HUDEP-2 (cell line): ENCODE measurements at regions not wholly inside any gene's neighbourhood (a gene's known extent, or its start where the extent isn't known, plus 50 kb on each side); places are given as distances from the start of the nearest gene placed in this dataset.
"Not testable (repeated sequence)": the region's sequence is repeated elsewhere in the genome, so short reads cannot be mapped to it uniquely, and the experiment has no call there.

ENCODE experiments used
- DNase-seq, 76 experiments: peaks; one replicate each; lab custom pipeline; 2025; ENCODE audit not compliant: unreplicated experiment in 76 of 76; lab: John Stamatoyannopoulos, UW

DNA sequence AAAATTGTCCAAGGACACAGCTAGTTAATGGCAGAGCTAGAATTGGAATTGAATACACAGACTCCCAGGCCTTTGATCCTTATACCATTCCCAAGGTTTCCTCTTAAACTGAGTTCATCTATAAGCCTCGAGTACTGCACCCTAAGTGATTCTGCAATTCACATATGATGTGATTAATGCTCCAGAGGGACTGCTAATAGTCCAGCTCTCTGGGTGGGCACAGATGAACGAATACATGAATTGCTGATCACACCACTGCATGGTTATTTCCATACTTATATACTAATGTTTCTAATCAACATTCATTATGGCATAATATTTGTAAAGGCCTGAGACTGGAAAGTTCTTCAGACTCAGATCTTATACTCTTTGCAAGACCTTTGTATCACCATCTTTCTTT lies 101.8 kb downstream of the NUFIP1 start:
- DNase-seq, result no peak

DNA sequence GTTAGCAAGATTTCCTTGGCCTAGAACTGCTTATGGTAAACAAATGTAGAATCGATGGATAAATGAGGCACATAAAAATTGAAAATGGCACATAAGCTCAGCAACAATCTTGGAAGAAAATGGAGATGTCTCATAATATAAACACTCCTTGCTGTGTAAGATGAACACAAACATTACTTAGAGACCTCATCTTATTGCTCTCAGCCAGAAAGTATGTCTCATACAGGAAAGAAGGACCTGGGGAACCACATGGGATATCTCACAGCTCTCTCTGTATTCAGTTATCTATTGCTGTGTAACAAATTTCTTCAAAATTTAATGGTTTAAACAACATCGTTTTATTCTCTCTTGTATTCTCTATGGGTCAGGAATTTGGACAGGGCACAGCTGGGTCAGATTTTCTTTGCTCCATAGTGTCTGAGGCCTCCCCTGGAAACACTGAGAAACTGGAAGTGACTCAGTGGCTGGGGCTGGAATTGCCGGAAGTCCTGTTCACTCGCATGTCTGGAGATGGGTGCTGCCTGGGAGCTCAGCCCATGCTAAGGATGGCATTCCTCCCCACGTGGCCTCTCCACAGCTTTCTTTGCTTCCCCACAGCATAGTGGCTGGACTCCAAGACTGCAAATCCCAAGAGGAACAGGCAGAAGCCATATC lies 105.1 kb downstream of the NUFIP1 start:
- DNase-seq, result no peak

DNA sequence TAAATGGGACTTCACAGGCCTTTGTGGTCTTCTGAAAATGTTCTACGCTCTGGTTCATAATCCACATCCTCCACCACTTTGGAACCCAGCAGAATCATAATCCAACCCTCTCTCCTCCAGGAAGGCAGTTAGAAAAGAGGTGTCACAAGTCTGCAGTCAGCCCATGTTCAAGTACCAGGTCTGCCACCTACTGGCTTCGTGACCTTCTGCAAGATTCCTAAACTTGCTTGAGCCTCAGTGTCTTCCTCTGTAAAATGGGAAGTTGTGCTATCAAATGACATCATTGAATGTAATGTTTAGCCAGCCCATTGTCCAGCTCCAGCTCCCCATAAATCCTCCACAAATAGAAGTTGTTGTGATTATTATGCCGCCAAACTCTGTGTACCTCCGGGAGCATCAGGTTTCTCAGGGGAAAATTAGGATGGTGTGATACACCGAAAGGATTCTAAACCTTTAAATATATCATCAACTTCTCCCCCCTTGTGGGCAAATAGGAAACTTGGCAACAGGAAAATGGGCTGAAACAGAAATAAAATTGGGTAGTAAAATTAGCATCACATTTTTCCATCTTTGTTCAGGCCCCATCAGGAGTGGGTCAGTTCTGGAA lies 109.7 kb downstream of the NUFIP1 start:
- peak in 16 of 76 experiments; percentile 2 to 39 (median 15) for DNase-seq

DNA sequence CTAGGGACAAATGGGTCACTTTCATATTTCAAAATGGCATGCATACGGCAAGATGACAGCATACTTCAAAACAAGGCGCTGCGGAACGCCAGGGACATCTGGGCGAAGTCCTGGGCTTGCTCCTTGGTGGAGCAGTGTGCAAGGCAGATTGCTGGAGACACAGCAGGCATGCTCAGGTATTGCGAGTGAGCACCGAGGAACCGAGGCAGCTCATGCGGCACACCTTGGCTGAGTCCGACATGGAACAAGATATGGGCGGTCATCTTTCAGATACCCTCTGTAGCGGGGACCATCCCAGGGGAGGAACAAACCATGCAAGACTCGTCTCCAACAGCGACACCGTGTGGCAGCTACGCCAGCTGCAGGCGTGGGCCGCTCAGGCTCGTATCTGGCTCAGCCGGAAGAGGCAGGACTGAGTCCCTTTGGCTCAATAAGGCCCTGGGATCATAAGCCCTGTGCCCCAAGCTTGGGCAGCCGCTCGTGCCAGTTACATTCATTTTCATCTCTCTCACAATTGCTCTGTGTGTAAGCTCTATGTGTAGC lies 112.4 kb downstream of the NUFIP1 start:
- peak in 4 of 76 experiments; percentile 1 to 4 (median 2) for DNase-seq

DNA sequence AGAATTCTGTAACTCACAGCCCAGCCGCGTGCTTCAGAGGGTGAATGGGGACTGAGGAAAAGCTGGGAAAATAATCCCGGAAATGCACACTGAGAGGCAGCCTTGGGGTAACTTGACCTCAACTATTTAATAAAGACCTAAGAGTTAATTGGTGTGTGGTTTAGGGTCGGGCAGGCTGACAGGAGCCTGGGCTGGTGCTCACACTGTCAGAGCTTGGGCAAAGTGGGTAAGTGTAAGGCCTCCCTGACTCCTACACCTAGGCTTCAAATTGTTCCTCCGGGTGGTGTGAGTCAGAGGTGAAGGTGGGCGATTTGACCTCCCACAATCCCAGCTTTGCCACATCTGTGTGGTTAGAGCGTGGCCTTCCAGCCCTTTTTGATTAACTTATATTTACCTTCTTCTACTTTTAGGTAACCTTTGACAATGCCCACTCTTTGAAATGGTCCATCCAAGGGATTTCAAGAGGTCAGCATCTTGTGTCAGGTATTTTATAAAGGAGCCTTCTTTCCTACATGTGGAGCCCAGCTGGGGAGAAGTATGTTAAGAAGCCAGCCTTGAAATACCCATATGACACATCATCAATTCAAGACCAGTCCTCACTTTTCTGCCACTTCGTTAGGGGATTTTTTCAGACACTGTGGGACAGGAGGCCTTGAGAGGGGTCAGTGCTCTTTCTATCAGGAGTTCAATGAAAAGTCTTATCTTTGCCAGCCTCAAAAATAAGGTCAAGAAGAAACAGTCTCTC lies 114.2 kb downstream of the NUFIP1 start:
- no peak for DNase-seq

GRCh38 chr13:44874176-44874575 lies 115.1 kb downstream of the NUFIP1 start:
- DNase-seq, result no peak

GRCh38 chr13:44873461-44873860 lies 115.8 kb downstream of the NUFIP1 start:
- DNase-seq, result no peak

- no peak for DNase-seq
These were observed 116.5 kb downstream of the NUFIP1 start for GRCh38 chr13:44872751-44873150.

GRCh38 chr13:44870456-44870929 lies 118.8 kb downstream of the NUFIP1 start:
- DNase-seq, result no peak

GRCh38 chr13:44869167-44869566 lies 120.1 kb downstream of the NUFIP1 start:
- DNase-seq, result no peak

DNA sequence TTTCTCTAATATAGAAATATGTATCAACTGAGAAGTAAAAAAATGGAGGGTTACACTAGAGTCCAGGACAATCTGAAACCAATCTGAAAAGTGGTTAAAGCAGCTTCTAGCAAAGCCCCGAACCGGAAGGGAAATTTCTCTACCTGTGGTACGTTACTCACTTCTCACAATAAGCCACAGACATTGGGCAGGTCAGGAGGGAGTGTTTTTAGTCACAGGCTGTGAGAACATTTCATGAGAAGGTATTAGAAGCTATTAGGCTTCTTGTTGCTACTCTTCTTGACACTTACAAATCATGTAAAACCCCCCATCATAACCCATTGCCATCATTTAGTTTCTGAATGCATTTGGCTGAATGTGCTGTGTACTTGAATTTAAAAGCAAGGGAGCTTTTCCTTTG lies 120.9 kb downstream of the NUFIP1 start:
- no peak for DNase-seq

DNA sequence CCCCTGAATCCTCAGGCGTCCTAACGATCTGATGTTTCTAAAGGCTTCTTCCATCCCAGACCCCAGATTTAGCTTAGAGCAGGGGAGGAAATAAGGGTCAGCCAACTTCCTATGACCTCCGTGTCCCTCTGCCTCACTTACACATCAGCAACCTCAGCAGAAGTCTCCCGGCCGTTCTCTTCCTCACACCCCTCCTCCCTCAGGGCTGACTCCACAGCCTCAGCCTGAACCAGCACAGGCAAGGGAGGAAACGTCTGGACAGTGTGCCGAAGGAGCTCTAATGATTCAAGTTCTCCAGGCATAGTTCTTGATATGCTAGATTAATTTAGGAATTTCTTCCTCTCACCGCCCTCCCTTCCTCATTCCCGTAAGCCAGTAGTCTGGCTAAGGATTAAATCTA lies 121.4 kb downstream of the NUFIP1 start:
- no peak for DNase-seq

DNA sequence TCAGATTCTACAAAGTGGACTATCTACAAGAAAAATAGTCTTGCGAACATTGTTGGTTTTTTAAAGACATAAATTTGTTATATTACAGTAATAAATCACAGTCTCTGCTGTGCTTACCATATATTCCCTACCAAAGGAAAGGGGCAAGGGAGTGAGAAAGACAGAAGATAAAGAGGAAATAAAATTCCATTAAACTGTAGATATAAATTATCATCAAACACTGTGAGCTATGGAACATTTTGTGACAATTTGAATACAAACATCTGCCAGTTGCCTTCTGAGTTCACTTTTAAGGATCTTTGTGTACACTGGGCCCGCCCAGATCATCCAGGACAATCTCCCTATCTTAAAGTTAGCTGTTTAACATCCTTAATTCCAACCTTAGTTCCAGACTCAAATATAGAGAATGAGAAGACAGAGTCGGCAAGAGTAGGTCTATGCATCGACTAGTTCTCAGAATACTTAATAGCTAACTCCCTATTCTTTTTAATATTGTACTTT lies 122.8 kb downstream of the NUFIP1 start:
- DNase-seq, result no peak

GRCh38 chr13:44865722-44866410 lies 123.4 kb downstream of the NUFIP1 start:
- no peak for DNase-seq

- DNase-seq, result not testable (repeated sequence)
These were observed 125.6 kb downstream of the NUFIP1 start for GRCh38 chr13:44863641-44864040.

DNA sequence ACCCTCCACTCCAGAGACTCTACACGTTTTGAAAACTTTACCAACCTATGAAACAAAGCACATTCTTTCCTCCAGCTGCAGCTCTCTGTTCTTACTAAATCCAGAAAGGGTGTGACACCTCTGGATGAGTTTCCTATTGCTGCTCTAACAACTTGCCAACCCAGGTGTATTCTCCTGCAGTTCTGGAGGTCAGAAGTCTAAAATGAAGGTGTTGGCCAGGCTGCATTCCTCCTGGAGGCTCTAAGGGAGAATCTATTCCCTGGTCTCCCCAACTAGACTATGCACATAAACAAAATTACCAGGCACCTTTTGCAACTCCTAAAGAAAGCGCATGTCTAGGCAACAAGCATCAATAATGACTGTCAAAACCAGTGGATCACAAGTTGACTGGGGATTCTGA lies 128.8 kb downstream of the NUFIP1 start:
- DNase-seq, result no peak

DNA sequence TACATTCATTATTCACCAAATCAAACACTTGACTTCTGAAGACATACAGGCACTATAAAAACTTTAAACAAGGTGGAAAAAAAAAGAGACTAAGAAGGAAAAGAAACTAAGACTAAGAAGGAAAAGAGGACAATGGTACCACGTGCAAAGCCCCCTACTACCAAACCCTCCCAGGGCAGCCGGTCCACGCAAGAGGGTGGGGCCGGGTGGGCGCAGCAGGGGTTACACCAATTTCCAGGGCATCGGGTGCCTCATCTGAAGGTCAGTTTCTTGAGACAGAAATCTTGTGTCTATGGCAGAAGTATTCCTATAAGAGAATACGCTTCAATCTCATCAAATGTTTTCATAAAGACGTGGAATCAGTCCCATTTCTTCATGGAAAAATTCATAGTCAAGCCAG lies 131.5 kb downstream of the NUFIP1 start:
- DNase-seq, result no peak

- DNase-seq, result no peak
These were observed 132.2 kb downstream of the NUFIP1 start for GRCh38 chr13:44857061-44857460.

DNA sequence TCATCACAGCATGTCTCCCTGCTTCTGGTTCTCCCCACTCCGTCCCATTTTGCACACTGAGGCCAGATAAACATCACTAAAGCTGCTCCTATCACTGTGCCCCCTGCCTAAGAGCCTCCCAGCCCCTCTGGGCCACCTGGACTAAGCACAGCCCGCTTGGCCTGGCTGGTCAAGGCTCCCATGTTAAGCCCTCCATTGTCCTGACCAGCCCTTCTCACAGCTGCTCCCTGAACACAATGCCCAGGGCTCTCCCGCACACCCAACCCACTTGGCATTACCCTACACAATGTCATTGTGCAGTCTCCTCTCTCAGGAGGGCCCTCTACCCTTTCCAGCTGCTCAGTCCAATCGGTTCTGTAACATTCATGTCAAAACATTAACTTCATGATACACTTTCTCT lies 133.4 kb downstream of the NUFIP1 start:
- DNase-seq, result no peak

DNA sequence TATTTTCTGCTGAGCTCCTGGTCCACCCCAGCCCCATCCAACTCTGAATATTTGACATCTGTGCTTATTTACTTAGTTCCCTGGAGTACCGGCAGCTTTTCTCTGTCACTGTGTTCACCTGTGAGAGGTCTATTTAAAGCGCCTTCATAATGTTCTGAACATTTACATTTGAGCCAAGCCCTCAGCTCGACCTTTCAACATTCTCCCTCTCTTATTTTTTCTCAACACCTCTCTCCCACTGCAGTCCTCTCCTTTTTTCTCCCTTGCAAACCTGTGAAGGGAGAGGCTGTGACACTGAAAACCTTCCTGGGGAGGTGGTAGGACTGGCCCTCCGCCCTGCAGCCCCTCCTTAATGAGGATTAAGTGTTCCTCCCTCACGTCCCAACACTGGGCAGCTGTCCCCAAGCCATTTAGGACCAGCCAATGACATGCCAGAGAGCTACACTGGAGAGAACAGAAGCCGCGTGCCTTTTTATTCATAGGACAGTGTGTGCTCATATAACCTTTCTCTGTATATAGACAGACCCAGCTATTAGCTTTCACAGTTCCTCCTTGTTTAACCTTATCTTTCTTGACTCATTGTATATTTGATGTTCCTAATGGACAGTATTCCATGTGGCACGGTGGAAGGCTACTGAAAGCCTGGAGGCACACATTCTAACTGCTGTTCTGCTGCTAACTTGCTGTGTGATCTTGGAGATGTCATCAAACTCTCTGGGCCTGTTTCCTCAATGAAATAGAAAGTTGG lies 134.8 kb downstream of the NUFIP1 start:
- DNase-seq, result no peak
